Prostate gland (tissue), 2 donors: ENCODE measurements at regions not wholly inside any gene's neighbourhood (a gene's known extent, or its start where the extent isn't known, plus 50 kb on each side); places are given as distances from the start of the nearest gene placed in this dataset.

Experiments used
- CTCF ChIP-seq, 4 experiments: fragments of 200-600 bp in 2 of 4; fragments of 450-650 bp in 2 of 4; sonication (generic) in 2 of 4; IDR thresholded peaks; 1 replicate in 3 of 4; 2 replicates in 1 of 4; pipeline ENCODE4 v1.5.1; 2016 to 2019; ENCODE audit warnings: antibody characterized with exemption in 4 of 4, mild to moderate bottlenecking in 2 of 4, moderate library complexity in 2 of 4
- POLR2AphosphoS5 ChIP-seq: sonication (generic); formaldehyde crosslinking; IDR thresholded peaks from one replicate; pipeline ENCODE4 v1.6.1; 2017; ENCODE audit warnings: antibody characterized with exemption

GRCh38 chr14:45641541-45641940 is 388.5 kb upstream of the MIS18BP1 start:
- no peak for TF ChIP-seq CTCF (IDR thresholded peaks at IDR 0.05)
- no peak for TF ChIP-seq POLR2AphosphoS5
